Endothelial cell of hepatic sinusoid (primary cell): ENCODE measurements at regions not wholly inside any gene's neighbourhood (a gene's known extent, or its start where the extent isn't known, plus 50 kb on each side); places are given as distances from the start of the nearest gene placed in this dataset.

Experiments used
- in situ Hi-C: cut with HindIII; loops from 2 replicates; pipeline ENCODE4 v1.10.0; 2017; ENCODE audit warnings: low sequenced_read_pairs

DNA sequence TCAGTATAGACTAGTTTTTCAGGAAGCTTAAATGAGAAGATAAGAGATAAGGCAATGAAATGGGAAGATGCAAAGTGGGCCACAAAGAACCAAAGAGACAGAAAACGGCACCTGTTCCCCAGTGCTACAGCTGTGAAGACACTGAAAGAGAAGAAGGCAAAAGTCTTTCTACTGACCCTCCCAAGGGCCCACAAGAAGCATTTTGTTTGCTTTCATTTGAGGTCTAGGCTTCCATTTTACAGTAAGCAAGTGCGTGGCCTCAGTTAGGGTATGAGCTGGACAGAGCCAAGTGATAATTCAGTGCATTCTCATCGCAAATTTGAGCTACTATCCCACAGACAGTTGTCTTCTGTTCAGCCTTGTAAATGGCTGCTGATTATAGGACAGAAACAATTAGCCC lies 53.4 kb upstream of the STK17B start:
- in situ Hi-C loops = no loop called here

DNA sequence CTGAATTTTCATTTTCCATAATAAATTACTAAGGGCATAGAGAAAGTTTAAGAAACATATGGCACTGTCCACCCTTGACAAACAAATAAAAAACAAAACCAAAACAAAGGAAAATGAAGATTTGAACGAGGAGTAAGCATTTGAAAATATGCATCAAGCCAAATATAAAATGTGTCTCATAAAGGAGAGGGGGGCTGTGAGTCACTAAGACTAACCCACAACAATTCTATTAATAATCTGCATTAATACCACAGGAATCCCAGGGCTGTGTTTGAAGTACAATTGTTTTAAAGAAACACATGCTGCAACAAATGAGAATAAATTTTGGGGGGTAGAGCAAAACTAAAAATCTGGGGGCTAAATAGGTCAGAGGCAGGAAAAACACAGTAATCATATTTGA lies 53.8 kb upstream of the STK17B start:
- in situ Hi-C loops = no loop called here

DNA sequence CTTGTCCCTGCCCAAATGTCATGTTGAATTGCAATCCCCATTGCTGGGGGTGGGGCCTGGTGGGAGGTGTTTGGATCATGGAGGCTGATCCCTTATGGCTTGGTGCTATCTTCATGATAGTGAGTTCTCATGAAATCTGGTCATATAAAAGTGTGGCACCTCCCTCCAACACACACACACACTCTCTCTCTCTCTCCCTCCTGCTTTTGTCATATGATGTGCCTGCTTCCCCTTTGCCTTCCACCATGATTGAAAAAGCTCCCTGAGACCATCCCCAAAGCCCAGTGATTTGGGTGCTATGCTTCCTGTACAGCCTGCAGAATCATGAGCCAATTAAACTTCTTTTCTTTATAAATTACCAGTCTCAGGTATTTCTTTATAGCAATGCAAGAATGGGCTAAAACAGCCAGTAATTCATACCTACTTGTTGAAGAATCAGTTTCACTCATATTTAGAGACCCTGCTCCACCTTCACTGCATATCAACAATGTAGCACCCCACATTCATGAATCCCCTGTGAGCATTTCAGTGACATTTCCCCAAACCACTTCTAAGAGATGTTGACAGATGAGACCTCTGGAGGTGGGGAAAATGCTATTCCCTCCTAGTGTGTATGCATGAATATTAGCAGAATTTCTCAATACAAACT lies 54.8 kb upstream of the STK17B start:
- in situ Hi-C loops = no loop called here

DNA sequence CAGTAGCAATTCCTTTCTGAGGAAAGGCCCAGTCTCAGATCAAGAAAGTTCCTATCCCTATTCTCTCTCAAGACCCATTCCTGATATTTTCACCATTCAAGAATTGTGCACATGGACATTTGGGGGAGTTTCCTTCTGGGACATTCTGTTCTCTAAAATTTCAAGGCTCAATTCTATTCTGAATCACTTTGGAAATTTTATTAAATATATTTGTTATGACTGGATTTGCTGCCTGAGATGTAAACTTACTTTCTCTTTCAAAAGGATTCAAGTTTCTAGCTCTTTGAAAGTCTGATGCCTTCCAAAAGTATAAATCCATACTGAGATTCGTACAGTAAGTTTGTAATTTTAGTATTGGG lies 55.3 kb upstream of the STK17B start:
- in situ Hi-C loops = no loop called here

DNA sequence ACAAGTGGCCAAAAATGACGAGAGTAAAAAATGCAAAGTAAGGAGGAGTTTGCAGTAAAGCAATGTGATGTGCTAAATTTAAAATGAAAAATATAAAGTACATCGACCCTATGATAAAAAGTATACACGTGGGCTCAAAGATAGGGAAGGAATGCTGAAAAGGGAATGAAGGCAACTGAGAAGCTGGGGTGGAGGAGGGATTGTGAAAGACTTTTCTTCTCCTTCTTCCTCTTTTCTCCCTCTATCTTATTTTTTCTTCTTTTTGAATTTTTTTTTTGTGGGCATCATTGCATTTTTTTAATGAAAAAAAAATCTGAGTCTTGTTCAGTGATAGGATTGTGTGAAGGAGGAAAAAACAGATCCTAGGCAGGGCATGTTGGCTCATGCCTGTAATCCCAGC lies 57.6 kb upstream of the STK17B start:
- in situ Hi-C loops = no loop called here

DNA sequence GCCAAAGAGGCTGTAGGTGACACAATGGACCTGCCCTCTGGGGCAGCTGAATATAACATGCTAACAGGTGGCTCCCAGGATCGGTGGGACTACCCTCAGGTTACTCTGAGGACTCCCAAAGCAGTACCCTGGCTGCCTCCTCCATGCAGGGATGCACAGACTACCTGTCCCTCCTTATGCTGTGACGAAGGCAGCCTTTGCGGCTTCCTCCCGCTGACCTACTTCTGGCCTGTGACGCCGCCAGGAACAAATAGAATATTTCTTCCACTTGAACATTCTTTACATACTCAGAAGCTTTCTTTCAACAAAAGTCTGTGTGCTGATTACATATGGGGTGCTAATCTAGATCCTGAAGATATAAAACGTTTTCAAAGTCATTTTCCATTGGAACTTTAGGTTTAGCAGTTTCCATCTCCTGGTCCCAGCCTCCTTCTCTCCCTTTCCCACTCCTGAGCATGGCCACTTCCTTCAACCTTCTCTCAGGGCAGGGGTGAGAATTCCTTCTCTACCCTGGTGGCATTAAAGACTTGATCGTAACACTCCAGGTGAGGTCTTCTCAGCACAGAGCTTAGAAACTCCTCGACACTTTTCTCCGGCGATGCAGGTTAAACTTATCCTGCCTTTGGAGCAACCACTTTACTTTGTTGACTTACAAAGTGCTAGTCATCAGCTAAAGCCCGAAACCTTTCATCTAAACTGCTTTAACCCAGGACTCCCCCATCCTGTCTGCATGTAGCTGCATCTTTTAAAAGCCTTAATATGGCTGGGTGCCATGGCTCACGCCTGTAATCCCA lies 58.9 kb upstream of the STK17B start:
- in situ Hi-C loops = loop anchor here (5.0 kb wide), 1 partner anchor 63 kb away; no protein-coding TSS in a partner anchor

DNA sequence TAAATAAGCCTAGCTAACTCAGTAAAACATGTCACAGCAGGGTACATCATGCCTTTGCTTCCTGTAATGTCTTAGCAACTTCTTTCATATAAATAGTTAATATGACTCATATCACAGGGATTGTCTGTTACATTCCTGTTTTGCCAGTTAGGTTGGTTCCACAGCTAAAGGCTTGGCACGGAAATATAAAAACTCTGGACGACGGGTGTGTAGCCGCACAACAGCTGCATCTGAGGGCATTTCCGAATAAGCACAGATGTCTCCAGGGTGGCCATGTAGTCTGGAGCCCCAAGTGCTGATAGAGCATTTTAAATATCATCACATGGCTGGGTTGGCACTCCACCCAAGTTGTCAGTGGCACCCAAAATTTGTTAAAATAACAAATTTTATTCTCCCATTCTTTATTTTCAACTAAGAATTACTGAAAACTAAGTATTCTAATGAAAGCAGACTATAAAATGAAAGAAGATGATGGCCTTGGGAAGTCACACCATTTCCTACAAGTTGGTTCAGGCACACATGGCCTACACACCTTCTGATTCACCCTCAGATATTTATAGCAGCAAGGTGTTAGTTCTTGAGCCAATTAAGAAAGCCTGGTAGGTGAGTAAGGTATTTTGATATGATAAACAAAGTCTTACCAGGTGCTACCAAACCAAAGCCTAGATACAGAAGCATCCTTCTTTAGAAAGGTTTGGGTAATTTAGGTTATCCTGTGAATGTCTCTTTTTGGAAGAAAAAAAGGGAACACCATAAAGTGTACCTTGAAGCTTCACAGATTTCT lies 61.8 kb upstream of the STK17B start:
- in situ Hi-C loops = loop anchor here (5.0 kb wide), 1 partner anchor 66 kb away; no protein-coding TSS in a partner anchor

DNA sequence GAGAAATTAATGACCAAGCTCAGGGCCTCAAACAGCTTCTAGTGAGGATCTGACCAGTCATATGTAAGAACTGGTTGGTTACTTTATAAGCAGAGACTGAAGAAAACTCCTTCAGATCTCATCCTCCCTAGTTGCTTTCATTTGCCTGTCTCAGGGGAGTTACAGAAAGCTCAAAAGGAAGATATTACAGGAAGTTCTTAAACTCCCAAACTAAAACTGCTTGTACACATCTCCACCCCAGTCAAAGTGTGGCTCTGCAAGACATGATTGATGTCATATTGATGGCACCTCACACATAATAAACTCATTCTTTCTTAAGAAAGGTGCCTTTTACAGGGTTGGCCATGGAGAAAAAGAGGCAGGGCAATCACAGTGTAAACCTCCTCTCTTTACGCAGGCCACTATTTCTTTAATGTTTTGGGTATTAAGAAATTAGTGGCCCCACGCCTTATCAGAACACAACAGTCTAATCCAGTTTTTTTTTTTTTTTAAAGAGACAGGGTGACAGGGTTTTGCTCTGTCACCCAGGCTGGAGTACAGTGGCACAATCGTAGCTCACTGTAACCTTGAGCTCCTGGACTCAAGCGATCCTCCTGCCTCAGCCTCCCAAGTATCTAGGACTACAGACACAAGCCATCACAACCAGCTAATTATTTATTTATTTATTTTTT lies 62.6 kb upstream of the STK17B start:
- in situ Hi-C loops = loop anchor here (5.0 kb wide), 1 partner anchor 67 kb away; no protein-coding TSS in a partner anchor

DNA sequence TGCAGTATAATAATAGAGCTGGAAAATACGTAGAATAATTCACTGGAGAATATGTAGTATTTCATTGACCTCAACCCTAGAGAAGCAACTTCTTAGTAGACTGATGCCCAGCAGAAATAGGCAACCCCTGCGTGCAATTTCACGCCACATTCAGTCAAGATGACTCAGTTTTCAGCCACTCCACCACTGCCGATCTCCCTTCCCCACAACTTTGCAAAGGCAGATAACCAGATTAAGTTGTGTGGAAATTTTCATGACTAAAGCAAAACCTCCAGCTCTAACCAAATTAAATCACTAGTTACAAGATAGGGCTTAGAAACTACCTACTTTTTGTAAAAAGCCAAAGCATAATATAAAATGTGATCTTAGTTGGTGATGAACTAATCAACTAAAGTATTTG lies 63.3 kb upstream of the STK17B start:
- in situ Hi-C loops = loop anchor here (5.0 kb wide), 1 partner anchor 67 kb away; no protein-coding TSS in a partner anchor

DNA sequence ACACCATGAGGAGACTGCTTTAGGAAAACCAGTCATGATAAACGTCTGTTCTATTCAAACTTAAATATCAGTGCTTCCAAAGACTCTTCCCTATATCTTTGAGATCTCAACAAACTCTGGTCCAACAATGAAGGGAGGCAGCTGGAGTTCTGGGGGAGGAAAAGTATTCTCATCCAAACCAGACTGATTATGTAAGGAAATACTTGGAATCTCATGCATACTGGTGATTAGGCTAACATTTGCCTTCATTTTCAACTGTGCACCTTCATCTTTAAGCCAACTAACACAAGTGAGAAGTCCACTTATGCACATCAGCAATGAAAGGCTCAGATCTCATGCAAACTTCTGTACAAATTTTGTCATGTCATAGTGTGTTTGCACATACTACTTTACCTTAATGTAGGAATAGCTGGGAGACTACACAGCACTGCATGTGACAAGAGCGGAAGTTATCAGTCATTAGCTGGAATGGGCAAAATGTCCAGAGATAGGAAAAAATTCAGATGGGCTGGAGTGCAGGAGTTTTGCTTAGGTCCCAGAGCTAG lies 67.5 kb upstream of the STK17B start:
- in situ Hi-C loops = no loop called here

DNA sequence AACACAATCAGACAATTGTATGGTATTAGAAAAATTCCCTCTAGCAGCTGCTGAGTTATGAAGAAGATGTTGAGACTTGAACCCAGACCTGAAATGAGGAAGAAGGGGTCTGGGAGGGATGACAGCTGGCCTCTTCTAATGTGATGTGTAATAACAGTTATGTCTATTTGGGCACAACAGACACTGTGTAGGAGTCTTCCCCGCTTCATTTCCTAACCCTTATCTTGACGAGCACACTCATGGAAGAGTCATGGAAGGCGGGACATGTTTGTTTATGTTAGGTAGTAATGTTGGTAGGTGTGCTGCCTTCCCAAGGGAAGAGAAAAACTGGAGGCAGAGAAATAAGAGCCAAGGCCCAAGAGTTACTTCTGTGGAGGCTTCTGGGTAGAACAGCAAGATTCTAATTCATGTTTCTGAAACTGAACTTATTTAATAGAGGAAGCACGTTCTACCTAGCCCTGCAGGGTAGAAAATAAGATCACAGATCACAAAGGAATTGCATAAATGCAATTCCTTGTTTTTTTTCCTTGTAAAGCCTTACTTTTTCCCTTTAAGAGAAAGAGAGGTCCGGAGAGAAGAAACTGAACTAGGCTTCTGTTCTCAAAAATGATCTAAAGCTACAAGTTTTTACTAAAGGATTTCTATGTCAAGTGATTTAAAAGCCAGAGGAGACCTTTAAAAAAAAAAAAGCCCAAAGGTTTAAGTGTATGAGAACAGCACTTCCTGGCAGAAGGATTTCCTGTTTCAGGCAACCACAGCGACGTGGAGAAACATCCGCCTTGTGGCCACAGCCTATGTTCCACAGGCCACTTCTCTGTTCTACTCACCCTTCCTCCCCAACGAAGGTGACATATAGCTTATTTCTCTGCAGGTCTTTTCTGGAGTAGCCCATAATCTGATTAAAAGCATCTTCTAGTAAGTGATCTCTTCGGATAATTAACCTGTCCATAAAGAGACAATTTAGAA lies 68.5 kb upstream of the STK17B start:
- in situ Hi-C loops = loop anchor here (5.0 kb wide), 1 partner anchor 37 kb away; no protein-coding TSS in a partner anchor

DNA sequence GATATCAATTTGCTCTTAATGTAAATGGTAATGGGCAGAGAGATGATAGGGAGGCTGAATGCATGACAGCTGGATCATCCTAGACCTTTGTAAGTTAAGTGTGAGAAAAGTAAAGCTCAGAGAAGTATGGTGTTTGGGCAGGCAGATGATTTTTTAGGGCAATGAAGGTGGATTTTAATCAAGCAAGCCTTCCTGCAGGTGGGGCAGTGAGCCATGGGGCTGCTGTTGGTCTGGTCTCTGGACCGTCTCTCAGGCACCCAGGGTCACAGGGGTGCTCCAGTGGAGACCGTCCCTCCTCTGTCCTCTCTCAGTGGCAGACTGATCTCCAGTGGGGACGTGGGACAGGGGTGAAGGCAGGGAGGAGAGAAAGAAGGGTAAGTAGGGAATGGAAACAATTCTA lies 69.8 kb upstream of the STK17B start:
- in situ Hi-C loops = loop anchor here (5.0 kb wide), 1 partner anchor 36 kb away; no protein-coding TSS in a partner anchor

DNA sequence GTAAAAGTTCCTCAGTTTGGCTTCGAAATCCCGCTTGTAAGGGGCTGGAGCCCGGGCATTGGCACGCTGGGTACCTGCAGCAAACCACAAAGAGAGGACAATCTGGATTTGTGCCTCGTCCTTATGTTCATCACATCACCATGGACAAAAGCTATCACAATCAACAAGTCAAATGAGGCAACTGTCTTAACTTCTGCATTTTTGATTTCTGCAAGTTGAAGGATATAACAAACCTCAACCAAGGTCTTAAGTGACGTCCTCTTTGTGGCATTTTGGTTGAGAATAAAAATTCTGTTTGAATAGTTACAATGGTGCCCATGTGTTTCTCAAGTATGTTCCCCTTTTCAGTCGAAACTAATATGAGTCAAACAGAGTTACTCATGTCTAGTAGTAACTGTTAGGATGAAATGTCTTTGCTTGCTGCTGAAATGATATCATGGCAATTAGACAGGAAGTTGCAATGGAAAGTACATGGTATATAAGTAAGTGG lies 70.8 kb upstream of the STK17B start:
- in situ Hi-C loops = loop anchor here (5.0 kb wide), 1 partner anchor 35 kb away; no protein-coding TSS in a partner anchor

DNA sequence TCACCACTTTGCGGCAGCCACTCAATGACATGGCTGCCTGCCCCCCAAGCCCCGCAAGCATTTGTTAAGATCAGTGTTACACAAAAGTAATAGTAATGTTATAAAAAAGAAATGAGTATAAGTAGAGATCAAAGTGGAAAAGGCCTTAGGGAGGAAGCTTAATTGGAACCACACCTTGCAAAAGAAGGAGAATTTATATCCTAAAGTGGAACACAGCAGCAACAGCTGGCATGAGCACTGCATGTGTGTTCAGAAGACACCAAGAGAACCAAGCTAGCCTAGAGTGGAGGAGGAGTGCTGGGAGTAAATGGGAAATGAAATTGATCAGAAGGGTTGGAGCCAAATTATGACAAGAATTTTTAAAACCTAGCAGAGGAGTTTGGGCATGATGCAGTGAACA lies 73.1 kb upstream of the STK17B start:
- in situ Hi-C loops = loop anchor here (5.0 kb wide), 1 partner anchor 33 kb away; no protein-coding TSS in a partner anchor

DNA sequence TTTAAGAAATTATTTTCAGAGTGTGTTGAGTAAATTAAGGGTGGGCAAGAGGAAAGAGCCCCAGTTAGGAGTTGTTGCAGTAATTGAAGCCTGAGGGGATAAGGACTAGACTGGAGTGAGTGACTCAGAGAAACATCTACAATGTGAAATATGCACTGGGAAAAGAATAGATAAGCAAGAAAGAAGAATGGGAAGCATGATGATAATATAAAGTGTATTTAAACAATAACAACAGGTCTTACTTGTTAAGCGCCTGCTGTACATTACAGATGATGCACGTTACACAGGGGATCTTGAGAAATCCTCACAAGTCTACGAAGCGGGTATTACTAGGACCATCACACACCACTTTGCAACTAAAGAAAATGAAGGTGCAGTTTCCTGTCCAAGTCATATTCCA lies 73.6 kb upstream of the STK17B start:
- in situ Hi-C loops = loop anchor here (5.0 kb wide), 1 partner anchor 32 kb away; no protein-coding TSS in a partner anchor

DNA sequence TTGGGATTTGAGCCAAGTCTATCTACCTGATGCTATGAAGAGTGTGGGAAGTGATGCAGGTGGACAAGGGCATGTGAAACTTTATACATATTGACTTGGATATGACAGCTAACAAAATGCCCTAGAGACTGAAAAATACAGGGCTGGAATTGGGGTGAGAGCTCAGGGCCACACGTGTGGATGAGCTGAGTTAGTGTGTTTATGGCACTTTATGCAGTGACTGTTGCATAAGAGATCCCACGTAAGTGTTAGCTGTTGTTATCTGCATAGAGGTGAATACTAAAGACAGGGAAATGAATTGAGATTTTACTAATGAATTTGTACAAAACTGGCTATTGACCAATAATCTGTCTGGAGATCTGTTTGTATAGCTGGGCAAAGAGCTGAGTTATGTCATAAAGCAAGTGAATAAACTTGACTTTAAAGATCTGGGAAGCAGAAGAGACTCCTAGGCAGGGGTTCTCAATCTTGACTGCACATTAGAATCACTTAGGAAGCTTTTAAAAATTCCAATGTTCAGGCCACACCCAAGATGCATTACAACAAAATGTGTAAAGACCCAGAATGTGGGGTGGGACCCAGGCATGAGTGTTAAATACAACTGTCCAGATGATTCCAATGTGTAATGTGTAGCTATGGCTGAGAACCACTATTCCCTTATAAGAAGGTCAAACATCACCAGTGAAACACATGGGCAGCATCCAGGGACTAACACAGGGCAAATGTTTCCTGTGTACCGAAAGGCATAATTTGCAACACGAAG lies 74.2 kb upstream of the STK17B start:
- in situ Hi-C loops = no loop called here

DNA sequence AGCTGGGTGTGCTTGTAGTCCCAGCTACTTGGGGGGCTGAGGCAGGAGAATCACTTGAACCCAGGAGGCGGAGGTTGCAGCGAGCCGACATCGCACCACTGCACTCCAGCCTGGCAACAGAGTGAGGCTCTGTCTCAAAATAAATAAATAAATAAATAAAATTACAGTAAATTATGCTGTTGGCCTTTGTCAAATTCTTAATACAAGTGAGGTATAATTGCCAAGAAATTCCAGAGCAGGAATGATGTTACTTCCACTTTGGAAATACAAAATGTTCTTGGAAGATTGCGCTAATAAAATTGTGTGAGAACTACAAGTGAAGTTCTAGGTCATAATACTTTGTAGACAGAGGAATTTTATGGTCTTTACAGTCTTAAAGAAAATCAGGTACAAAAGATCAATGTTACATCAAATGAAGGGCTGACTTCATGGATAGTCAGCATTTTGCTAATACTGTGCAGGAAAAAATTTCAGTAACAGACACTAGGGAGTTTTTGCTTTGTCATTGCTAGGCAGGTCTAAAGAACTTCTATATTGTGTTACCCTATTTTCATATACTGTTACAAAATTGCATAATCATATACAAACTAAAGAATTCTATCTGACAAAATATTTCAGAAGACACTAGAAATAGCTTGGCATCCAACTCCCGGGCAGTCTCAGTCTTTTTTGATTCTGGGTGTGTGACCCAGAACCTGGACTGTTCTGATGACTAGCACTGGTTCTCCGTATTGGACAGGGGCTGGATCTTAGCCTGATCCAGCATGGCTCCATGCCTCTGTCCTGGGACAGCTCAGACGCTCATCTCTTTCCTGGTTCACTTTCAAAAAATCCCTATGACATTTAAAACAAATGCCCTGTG lies 76.0 kb upstream of the STK17B start:
- in situ Hi-C loops = no loop called here

DNA sequence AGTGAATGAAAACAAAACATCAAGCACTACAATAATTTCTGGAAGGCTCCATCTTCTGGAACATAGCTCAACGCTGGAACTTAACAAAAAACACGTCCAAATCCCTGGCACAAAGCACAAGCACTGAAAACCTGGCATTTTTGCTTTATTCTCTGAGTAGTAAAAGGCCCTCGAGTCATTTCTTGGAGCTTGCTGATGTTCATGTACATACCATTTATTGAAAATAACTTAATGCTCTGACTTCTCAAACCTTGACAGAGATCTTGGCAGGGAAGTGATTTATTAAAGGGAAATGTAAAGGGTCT lies 76.5 kb upstream of the STK17B start:
- in situ Hi-C loops = no loop called here
